Upper lobe of left lung (tissue), 6 donors: ENCODE measurements at regions not wholly inside any gene's neighbourhood (a gene's known extent, or its start where the extent isn't known, plus 50 kb on each side); places are given as distances from the start of the nearest gene placed in this dataset.
A peak's percentile ranks its signal among the peaks of the same experiment; 100 is the strongest.

ENCODE experiments used
- ATAC-seq, 2 donors: fragments of 200-7000 bp; cut with Tn5 transposase; one replicate each; pipeline ENCODE4 v1.9.1; 2022; ENCODE audit warnings: mild to moderate bottlenecking in 2 of 2, moderate library complexity in 2 of 2; ENCODE audit not compliant: low FRiP score in 2 of 2
- DNase-seq, 2 donors: peaks; one replicate each; pipeline ENCODE4 v3.0.0-alpha.2; 2019 to 2020
- H3K27ac ChIP-seq, 4 donors: fragments of 200-600 bp; sonication (generic); one replicate each; pipeline ENCODE4 v1.5.1; 2016 to 2019
- H3K27me3 ChIP-seq, 4 donors: fragments of 200-600 bp; sonication (generic); one replicate each; pipeline ENCODE4 v1.5.1; 2017 to 2019
- H3K36me3 ChIP-seq, 4 donors: fragments of 200-600 bp; sonication (generic); one replicate each; pipeline ENCODE4 v1.5.1; 2016 to 2019
- H3K4me1 ChIP-seq, 4 donors: fragments of 200-600 bp; sonication (generic); one replicate each; pipeline ENCODE4 v1.5.1; 2018 to 2019
- H3K4me3 ChIP-seq, 4 donors: fragments of 200-600 bp; sonication (generic); one replicate each; pipeline ENCODE4 v1.5.1; 2017 to 2019; ENCODE audit warnings: mild to moderate bottlenecking in 2 of 4, moderate library complexity in 1 of 4
- H3K9me3 ChIP-seq, 4 donors: fragments of 200-600 bp; sonication (generic); one replicate each; pipeline ENCODE4 v1.5.1; 2018 to 2019
- CTCF ChIP-seq, 6 experiments: fragments of 450-650 bp in 4 of 6; fragments of 200-600 bp in 2 of 6; sonication (generic) in 2 of 6; IDR thresholded peaks; one replicate each; pipeline ENCODE4 v1.5.1; 2016 to 2019; ENCODE audit warnings: antibody characterized with exemption in 6 of 6
- EP300 ChIP-seq, 4 donors: sonication (generic); formaldehyde crosslinking; IDR thresholded peaks; one replicate each; pipeline ENCODE4 v1.5.1; 2017; ENCODE audit warnings: antibody characterized with exemption in 4 of 4, control low read depth in 2 of 4
- POLR2A ChIP-seq, 4 donors: fragments of 450-650 bp; IDR thresholded peaks; one replicate each; pipeline ENCODE4 v1.5.1; 2016 to 2017; ENCODE audit warnings: antibody characterized with exemption in 4 of 4, mild to moderate bottlenecking in 2 of 4
- POLR2AphosphoS5 ChIP-seq, 2 donors: sonication (generic); formaldehyde crosslinking; IDR thresholded peaks; one replicate each; pipeline ENCODE4 v1.5.1; 2017; ENCODE audit warnings: antibody characterized with exemption in 2 of 2
- WGBS, 2 donors: methylation state at CpG; one replicate each; pipeline ENCODE4 v1.1.5; 2017 to 2018; 5-methylcytosine and 5-hydroxymethylcytosine counted together
- donor health status: DM: no; HTN: no; CAD: no; lungs with moderate emphysema.
- donor health status: DM: no; HTN: yes; CAD: no; lungs with severe emphysema.

- WGBS, 2 donors, result 78 to 92% methylated on average over 2 of the region's 2 CpGs
- Histone ChIP-seq H3K4me3 (no peak overlapping the region), H3K9me3 (peaks cover 5 to 12% (median 8%) of the 10 kb centered on the region in 4 donors), H3K27ac (no peak overlapping the region), H3K27me3 (no peaks in the 10 kb centered on the region), H3K4me1 (no peaks in the 10 kb centered on the region), H3K36me3 (no peaks in the 10 kb centered on the region)
- no peak for ATAC-seq
- TF ChIP-seq CTCF (IDR thresholded peaks at IDR 0.05) (no peak), EP300 (IDR thresholded peaks at IDR 0.05) (no peak), POLR2AphosphoS5 (IDR thresholded peaks at IDR 0.05) (no peak), POLR2A (IDR thresholded peaks at IDR 0.05) (no peak)
- no peak for DNase-seq
Observed at GRCh38 chr18:61683856-61684255, 209.0 kb downstream of the RNF152 start.

- H3K27ac ChIP-seq, result no peak overlapping the region
- DNase-seq (no peak), ATAC-seq (no peak)
- H3K36me3 ChIP-seq, result no peaks in the 10 kb centered on the region
- 85 to 89% methylated on average over 2 of the region's 2 CpGs for WGBS, 2 donors
- no peaks in the 10 kb centered on the region for H3K27me3 ChIP-seq
- no peak for TF ChIP-seq POLR2AphosphoS5 (IDR thresholded peaks at IDR 0.05)
- TF ChIP-seq EP300 (IDR thresholded peaks at IDR 0.05), result no peak
- TF ChIP-seq POLR2A (IDR thresholded peaks at IDR 0.05), result no peak
- TF ChIP-seq CTCF (IDR thresholded peaks at IDR 0.05), result no peak
- H3K4me1 ChIP-seq, result no peaks in the 10 kb centered on the region
- H3K4me3 ChIP-seq, result no peak overlapping the region
- peaks cover 5 to 12% (median 8%) of the 10 kb centered on the region in 4 donors for H3K9me3 ChIP-seq
Observed at GRCh38 chr18:61681065-61681464, 211.7 kb downstream of the RNF152 start.

GRCh38 chr18:61679836-61680235 lies 213.0 kb downstream of the RNF152 start:
- no peaks in the 10 kb centered on the region for H3K27me3 ChIP-seq
- H3K4me1 ChIP-seq, result no peaks in the 10 kb centered on the region
- no peaks in the 10 kb centered on the region for H3K36me3 ChIP-seq
- TF ChIP-seq POLR2AphosphoS5 (IDR thresholded peaks at IDR 0.05) (no peak), POLR2A (IDR thresholded peaks at IDR 0.05) (no peak), CTCF (IDR thresholded peaks at IDR 0.05) (no peak), EP300 (IDR thresholded peaks at IDR 0.05) (no peak)
- H3K27ac ChIP-seq, result no peak overlapping the region
- no peak overlapping the region for H3K4me3 ChIP-seq
- 89% methylated on average over 3 of the region's 3 CpGs for WGBS, 2 donors
- no peak for DNase-seq
- H3K9me3 ChIP-seq, result peaks cover 5 to 12% (median 8%) of the 10 kb centered on the region in 4 donors
- no peak for ATAC-seq

GRCh38 chr18:61677435-61677970 lies 215.3 kb downstream of the RNF152 start:
- H3K27ac ChIP-seq, result no peak overlapping the region
- no peak for TF ChIP-seq EP300 (IDR thresholded peaks at IDR 0.05)
- no peak for TF ChIP-seq POLR2AphosphoS5 (IDR thresholded peaks at IDR 0.05)
- TF ChIP-seq CTCF (IDR thresholded peaks at IDR 0.05), result no peak
- no peak for TF ChIP-seq POLR2A (IDR thresholded peaks at IDR 0.05)
- H3K4me3 ChIP-seq, result no peak overlapping the region
- 70 to 73% methylated on average over 4 of the region's 4 CpGs for WGBS, 2 donors
- ATAC-seq (no peak), DNase-seq (no peak)
- peaks cover 5 to 12% (median 8%) of the 10 kb centered on the region in 4 donors for H3K9me3 ChIP-seq
- H3K27me3 ChIP-seq, result no peaks in the 10 kb centered on the region
- no peaks in the 10 kb centered on the region for H3K4me1 ChIP-seq
- H3K36me3 ChIP-seq, result no peaks in the 10 kb centered on the region

GRCh38 chr18:61676773-61677434 lies 215.9 kb downstream of the RNF152 start:
- Histone ChIP-seq H3K27me3 (no peaks in the 10 kb centered on the region), H3K36me3 (no peaks in the 10 kb centered on the region), H3K27ac (no peak overlapping the region), H3K4me3 (no peak overlapping the region), H3K9me3 (peaks cover 5 to 12% (median 8%) of the 10 kb centered on the region in 4 donors), H3K4me1 (no peaks in the 10 kb centered on the region)
- ATAC-seq (no peak), DNase-seq (no peak)
- WGBS, 2 donors, result 68 to 80% methylated on average over 2 of the region's 2 CpGs
- TF ChIP-seq EP300 (IDR thresholded peaks at IDR 0.05) (no peak), CTCF (IDR thresholded peaks at IDR 0.05) (no peak), POLR2A (IDR thresholded peaks at IDR 0.05) (no peak), POLR2AphosphoS5 (IDR thresholded peaks at IDR 0.05) (peak; percentile 18 to 48)
